ENCODE measurements at regions not wholly inside any gene's neighbourhood (a gene's known extent, or its start where the extent isn't known, plus 50 kb on each side); places are given as distances from the start of the nearest gene placed in this dataset.

GRCh38 chr7:1348823-1349335, 110.4 kb downstream of the MICALL2 start:
- TF ChIP-seq CTCF (conservative IDR thresholded peaks at IDR 0.05) = no peak
- no peaks in the 10 kb centered on the region for H3K36me3 Mint-ChIP-seq (ENCODE audit: low read depth)
- no peaks in the 10 kb centered on the region for H3K9me3 Mint-ChIP-seq
- peaks cover 9% of the 10 kb centered on the region for H3K27me3 Mint-ChIP-seq (ENCODE audit: low read depth)
- no peak overlapping the region for H3K4me3 Mint-ChIP-seq
- H3K4me1 Mint-ChIP-seq = no peaks in the 10 kb centered on the region
- no peak overlapping the region for H3K27ac Mint-ChIP-seq (ENCODE audit: unreplicated experiment)
- no peak for DNase-seq (ENCODE audit: low read depth, low spot score)

- Mint-ChIP-seq H3K4me3 (no peak overlapping the region), H3K27me3 (ENCODE audit: low read depth) (peaks cover 9% of the 10 kb centered on the region), H3K36me3 (ENCODE audit: low read depth) (no peaks in the 10 kb centered on the region), H3K4me1 (no peaks in the 10 kb centered on the region), H3K27ac (ENCODE audit: unreplicated experiment) (no peak overlapping the region), H3K9me3 (no peaks in the 10 kb centered on the region)
- no peak for DNase-seq (ENCODE audit: low read depth, low spot score)
- no peak for TF ChIP-seq CTCF (conservative IDR thresholded peaks at IDR 0.05)
Measured at GRCh38 chr7:1349351-1349761, 109.9 kb downstream of the MICALL2 start.

- no peak for DNase-seq (ENCODE audit: low read depth, low spot score)
- no peaks in the 10 kb centered on the region for H3K4me1 Mint-ChIP-seq
- H3K9me3 Mint-ChIP-seq = no peaks in the 10 kb centered on the region
- H3K4me3 Mint-ChIP-seq = no peak overlapping the region
- H3K27ac Mint-ChIP-seq (ENCODE audit: unreplicated experiment) = no peak overlapping the region
- no peak for TF ChIP-seq CTCF (conservative IDR thresholded peaks at IDR 0.05)
- no peaks in the 10 kb centered on the region for H3K36me3 Mint-ChIP-seq (ENCODE audit: low read depth)
- H3K27me3 Mint-ChIP-seq (ENCODE audit: low read depth) = peaks cover 16% of the 10 kb centered on the region
Measured at GRCh38 chr7:1351881-1352625, 107.2 kb downstream of the MICALL2 start.

- H3K27me3 Mint-ChIP-seq (ENCODE audit: low read depth) = peaks cover 16% of the 10 kb centered on the region
- no peak overlapping the region for H3K4me3 Mint-ChIP-seq
- no peak for DNase-seq (ENCODE audit: low read depth, low spot score)
- H3K4me1 Mint-ChIP-seq = no peaks in the 10 kb centered on the region
- no peaks in the 10 kb centered on the region for H3K36me3 Mint-ChIP-seq (ENCODE audit: low read depth)
- H3K9me3 Mint-ChIP-seq = no peaks in the 10 kb centered on the region
- no peak for TF ChIP-seq CTCF (conservative IDR thresholded peaks at IDR 0.05)
- H3K27ac Mint-ChIP-seq (ENCODE audit: unreplicated experiment) = no peak overlapping the region
Measured at GRCh38 chr7:1352656-1353271, 106.5 kb downstream of the MICALL2 start.

GRCh38 chr7:1354661-1355567, 104.4 kb downstream of the MICALL2 start:
- Mint-ChIP-seq H3K27me3 (ENCODE audit: low read depth) (peaks cover 12% of the 10 kb centered on the region), H3K4me1 (no peaks in the 10 kb centered on the region), H3K4me3 (no peak overlapping the region), H3K9me3 (no peaks in the 10 kb centered on the region), H3K36me3 (ENCODE audit: low read depth) (no peaks in the 10 kb centered on the region), H3K27ac (ENCODE audit: unreplicated experiment) (no peak overlapping the region)
- TF ChIP-seq CTCF (conservative IDR thresholded peaks at IDR 0.05) = no peak
- no peak for DNase-seq (ENCODE audit: low read depth, low spot score)
